ENCODE measurements at regions not wholly inside any gene's neighbourhood (a gene's known extent, or its start where the extent isn't known, plus 50 kb on each side); places are given as distances from the start of the nearest gene placed in this dataset.

- TF ChIP-seq, protein P1, sequence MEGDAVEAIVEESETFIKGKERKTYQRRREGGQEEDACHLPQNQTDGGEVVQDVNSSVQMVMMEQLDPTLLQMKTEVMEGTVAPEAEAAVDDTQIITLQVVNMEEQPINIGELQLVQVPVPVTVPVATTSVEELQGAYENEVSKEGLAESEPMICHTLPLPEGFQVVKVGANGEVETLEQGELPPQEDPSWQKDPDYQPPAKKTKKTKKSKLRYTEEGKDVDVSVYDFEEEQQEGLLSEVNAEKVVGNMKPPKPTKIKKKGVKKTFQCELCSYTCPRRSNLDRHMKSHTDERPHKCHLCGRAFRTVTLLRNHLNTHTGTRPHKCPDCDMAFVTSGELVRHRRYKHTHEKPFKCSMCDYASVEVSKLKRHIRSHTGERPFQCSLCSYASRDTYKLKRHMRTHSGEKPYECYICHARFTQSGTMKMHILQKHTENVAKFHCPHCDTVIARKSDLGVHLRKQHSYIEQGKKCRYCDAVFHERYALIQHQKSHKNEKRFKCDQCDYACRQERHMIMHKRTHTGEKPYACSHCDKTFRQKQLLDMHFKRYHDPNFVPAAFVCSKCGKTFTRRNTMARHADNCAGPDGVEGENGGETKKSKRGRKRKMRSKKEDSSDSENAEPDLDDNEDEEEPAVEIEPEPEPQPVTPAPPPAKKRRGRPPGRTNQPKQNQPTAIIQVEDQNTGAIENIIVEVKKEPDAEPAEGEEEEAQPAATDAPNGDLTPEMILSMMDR (IDR thresholded peaks at IDR 0.05; ENCODE audit: low read depth, low read length, missing control alignments) = peak; percentile 55
- in situ Hi-C loops (cut with HindIII; ENCODE audit: low sequenced_read_pairs) = loop anchor here (5.0 kb wide), 1 partner anchor 423 kb away; no protein-coding TSS in a partner anchor
- DNase-seq (ENCODE audit: low read depth) = no peak
- H3K4me3 ChIP-seq (ENCODE audit: low read depth, low read length) = no peak overlapping the region
These were observed 199.1 kb upstream of the ZPLD1 start for GRCh38 chr3:102235679-102236078.

DNA sequence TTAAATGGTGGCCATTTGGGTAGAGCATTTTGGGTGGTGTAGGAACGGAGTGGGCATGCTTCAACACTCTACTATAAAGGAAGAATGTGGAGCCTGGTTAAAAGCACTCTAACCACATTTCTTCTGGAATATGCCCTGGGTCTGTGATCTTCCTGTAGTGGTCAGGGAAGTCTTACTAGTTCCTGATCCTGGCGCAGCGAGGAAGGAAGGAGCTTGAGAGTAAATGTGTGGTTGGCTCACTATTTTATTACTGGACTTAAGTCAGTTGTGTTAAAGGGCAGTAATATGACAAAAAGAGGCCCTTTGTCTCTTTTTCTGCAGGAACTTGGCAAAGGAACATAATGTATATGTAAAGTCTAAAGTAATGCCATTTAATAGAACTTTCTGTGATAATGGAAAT, 197.6 kb upstream of the ZPLD1 start:
- no peak overlapping the region for H3K4me3 ChIP-seq (ENCODE audit: low read depth, low read length)
- no peak for DNase-seq (ENCODE audit: low read depth)
- TF ChIP-seq, protein P1 (IDR thresholded peaks at IDR 0.05; ENCODE audit: low read depth, low read length, missing control alignments) = no peak
- in situ Hi-C loops (cut with HindIII; ENCODE audit: low sequenced_read_pairs) = loop anchor here (5.0 kb wide), 1 partner anchor 425 kb away; no protein-coding TSS in a partner anchor

DNA sequence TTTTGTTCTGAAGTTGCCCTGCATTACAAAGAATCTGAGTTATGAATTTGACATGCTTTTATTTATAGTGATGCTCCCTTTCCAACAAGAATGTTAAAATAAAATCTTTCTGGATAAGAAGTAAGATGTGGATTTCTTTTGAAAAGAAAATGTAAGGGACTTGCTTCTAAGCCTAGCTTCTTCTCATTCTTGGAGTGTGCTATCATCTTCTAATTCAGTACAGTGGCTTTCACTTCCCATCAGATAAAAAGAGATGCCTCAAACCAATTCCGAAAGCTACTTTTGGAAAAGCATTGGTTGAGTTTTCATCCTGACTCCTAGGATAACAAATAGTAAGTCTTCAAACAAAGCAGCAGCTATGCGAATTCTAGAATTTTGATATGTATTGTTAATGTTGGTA, 197.0 kb upstream of the ZPLD1 start:
- no peak overlapping the region for H3K4me3 ChIP-seq (ENCODE audit: low read depth, low read length)
- in situ Hi-C loops (cut with HindIII; ENCODE audit: low sequenced_read_pairs) = loop anchor here (5.0 kb wide), 1 partner anchor 426 kb away; no protein-coding TSS in a partner anchor
- no peak for DNase-seq (ENCODE audit: low read depth)
- TF ChIP-seq, protein P1 (IDR thresholded peaks at IDR 0.05; ENCODE audit: low read depth, low read length, missing control alignments) = no peak

DNA sequence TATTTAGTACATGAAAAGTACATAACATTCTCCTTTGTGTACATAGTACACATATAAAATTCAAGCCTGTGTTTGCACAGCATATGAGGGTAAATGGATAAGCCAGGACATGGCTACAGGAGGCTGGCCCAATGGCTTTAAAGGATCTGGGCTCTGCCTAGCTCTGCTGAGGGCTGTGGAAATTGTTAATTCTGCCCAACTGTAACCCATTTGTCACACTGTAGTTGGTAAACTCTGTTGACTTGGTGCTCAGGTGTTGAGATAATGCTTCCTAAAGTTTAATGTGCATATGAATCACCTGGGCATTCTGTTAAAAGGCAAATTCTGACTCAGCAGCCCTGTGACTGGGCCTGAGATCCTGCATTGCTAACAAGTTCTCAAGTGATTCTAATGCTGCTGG, 196.5 kb upstream of the ZPLD1 start:
- DNase-seq (ENCODE audit: low read depth) = no peak
- in situ Hi-C loops (cut with HindIII; ENCODE audit: low sequenced_read_pairs) = loop anchor here (5.0 kb wide), 1 partner anchor 426 kb away; no protein-coding TSS in a partner anchor
- TF ChIP-seq, protein P1 (IDR thresholded peaks at IDR 0.05; ENCODE audit: low read depth, low read length, missing control alignments) = no peak
- H3K4me3 ChIP-seq (ENCODE audit: low read depth, low read length) = no peak overlapping the region

DNA sequence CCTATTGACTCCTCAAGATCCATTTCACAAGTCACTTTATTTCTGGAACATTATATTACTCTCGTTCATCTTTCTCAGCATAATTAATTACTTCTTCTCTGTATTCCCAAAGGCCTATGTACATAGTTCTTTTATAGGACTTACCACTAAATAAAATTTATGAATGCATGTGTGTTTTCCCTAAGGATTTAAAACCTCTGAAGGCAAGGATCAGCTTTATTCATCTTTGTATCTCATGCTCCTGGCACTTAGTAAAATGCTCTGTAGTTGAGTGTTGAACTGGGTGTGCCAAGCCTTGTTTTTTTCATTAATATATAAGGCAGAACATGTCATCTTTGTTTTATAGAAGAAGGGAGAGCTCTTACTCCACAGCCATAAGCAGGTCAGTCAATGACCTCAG, 194.1 kb upstream of the ZPLD1 start:
- in situ Hi-C loops (cut with HindIII; ENCODE audit: low sequenced_read_pairs) = no loop called here
- DNase-seq (ENCODE audit: low read depth) = no peak
- H3K4me3 ChIP-seq (ENCODE audit: low read depth, low read length) = no peak overlapping the region
- TF ChIP-seq, protein P1 (IDR thresholded peaks at IDR 0.05; ENCODE audit: low read depth, low read length, missing control alignments) = no peak

- TF ChIP-seq, protein P1 (IDR thresholded peaks at IDR 0.05; ENCODE audit: low read depth, low read length, missing control alignments) = no peak
- DNase-seq (ENCODE audit: low read depth) = no peak
- in situ Hi-C loops (cut with HindIII; ENCODE audit: low sequenced_read_pairs) = no loop called here
- H3K4me3 ChIP-seq (ENCODE audit: low read depth, low read length) = no peak overlapping the region
These were observed 185.7 kb upstream of the ZPLD1 start for GRCh38 chr3:102248981-102249705.

Measured in astrocyte of the cerebellum (primary cell).